ENCODE measurements at regions not wholly inside any gene's neighbourhood (a gene's known extent, or its start where the extent isn't known, plus 50 kb on each side); places are given as distances from the start of the nearest gene placed in this dataset.

DNA sequence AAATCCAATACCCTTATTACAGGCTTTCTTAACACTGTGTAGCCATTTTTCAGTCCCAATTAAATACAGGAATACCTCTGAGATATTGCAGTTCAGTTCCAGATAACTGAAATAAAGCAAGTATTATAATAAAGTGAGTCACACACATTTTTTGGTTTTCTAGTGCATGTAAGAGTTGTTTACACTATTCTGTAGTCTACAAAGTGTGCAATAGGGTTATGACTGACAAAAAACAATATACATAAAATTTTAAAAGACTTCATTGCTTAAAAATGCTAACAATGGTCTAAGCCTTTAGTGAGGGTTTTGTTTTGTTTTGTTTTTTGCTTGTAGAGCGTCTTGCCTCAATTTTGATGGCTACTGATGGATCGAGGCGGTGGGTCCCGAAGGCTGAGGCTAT lies 434.4 kb upstream of the NBEA start:
- DNase-seq = no peak

GRCh38 chr13:34512817-34513216 lies 429.3 kb upstream of the NBEA start:
- no peak for DNase-seq

GRCh38 chr13:34513526-34513925 lies 428.5 kb upstream of the NBEA start:
- DNase-seq = no peak

DNA sequence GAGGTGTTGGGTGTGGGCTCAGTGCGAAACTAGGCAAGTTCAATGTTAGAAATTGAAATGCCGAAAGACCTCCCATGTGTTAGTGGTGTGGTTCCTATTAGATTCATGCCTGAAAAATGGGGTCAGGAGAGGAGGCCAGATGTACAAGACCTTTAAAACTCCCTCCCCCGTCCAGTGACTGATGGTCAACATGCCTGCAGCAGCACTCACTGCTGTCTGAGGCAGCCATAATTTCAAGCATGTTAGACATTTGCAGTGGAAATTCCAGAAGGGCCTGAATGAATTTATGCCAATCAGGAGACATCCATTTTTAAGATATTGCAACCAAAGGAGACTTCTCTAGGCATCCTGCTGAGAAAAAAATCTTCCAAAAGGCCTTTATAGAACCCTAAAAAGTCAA lies 426.9 kb upstream of the NBEA start:
- no peak for DNase-seq

- no peak for DNase-seq
Measured at GRCh38 chr13:34521171-34521570, 420.9 kb upstream of the NBEA start.

GRCh38 chr13:34522808-34523207 lies 419.3 kb upstream of the NBEA start:
- DNase-seq = no peak

GRCh38 chr13:34523406-34523805 lies 418.7 kb upstream of the NBEA start:
- DNase-seq = no peak

DNA sequence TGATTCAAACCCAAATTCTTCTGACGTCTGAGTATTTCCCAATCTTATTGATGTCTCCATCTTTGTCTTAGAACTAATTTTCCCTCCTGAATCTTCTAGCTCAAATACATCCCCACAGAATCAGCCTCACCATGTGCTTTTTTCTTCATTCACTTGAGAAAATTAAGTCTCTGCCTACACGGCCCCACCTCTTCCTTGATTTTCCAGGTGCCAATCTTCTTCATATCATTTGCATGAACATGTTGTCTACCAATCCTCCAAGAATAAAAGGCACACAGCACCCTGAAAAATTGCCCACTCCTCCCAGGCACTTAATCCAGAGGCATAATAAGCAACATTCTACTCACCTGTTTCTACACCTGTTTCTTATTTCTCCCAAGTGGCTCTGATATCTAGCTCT lies 408.1 kb upstream of the NBEA start:
- no peak for DNase-seq

- no peak for DNase-seq
Measured at GRCh38 chr13:34542321-34542720, 399.7 kb upstream of the NBEA start.

GRCh38 chr13:34543836-34544235 lies 398.2 kb upstream of the NBEA start:
- DNase-seq = no peak

DNA sequence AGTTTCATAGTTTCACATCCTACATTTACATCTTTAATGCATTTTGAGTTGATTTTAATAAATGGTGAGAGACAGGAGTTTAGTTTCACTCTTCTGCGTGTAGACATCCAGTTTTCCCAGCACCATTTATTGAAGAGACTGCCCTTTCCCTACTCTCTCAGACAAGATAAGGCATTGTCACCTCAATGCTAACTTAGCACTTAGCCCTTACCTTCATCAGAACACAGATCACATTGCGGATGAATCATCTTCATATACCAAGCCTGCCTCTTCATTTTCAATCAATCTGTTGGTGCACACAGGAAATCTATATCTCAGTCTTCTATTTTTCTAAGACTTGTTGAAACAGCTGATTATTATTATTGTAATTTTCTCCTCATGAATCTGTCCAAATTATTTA lies 396.6 kb upstream of the NBEA start:
- DNase-seq = no peak

DNA sequence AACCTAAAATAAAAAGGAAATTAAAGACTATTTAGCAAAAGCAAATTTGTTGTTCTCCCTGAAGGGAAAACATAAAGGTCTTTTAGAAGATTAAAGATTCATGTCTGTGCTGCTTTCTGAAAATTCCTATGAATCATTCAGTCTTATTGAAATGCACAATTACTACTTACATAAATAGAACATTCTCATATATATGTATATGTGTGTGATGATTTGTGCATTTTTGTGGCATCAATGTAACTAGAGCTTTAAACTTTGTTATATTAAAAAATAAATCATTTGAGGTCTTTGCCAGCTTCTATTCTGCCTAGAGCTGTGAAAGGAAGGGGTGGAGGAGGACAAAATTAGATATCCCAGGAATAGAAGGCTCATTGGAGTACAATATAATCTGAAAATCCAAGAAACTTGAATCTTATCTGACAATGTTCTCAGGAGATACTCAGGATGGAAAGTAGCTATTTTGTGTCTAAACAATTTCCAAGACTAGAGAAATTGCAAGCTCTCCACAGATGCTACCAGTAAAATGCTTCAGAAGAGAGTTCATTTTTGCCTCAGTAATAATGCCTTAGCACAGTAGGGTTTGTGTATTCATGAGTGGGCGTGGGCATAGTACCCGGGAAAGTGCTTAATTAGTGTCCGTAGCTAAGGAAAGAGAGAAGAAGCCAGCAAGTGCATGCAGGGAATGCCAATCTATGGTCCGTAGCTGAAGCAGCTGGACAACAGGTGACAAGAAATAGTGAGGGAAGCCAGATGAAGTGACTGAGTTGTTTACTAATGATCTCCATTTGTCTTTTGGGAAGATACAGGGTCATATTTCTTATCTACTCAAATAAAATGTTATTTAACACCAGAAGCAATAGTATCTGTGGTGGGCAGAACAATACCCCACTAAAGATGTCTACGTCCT lies 395.5 kb upstream of the NBEA start:
- DNase-seq = no peak

DNA sequence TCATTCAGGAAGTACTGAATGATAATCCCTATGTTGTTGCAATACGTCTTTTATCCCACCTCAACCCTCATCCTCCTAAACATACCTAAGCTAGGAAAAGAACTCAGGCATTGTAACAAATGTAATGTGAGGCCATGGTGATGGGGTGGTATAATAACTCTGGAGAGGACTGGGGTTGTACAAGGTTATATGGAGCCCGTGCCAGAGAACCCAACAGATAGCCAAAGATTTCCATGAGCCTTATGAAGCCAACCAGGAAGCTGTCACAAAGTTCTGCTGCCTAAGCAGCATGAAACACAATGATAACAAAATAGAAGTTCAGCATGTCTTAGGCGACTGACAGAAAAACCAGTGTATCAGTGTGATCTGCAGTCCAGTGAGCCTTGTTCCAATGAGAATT lies 394.1 kb upstream of the NBEA start:
- DNase-seq = no peak

DNA sequence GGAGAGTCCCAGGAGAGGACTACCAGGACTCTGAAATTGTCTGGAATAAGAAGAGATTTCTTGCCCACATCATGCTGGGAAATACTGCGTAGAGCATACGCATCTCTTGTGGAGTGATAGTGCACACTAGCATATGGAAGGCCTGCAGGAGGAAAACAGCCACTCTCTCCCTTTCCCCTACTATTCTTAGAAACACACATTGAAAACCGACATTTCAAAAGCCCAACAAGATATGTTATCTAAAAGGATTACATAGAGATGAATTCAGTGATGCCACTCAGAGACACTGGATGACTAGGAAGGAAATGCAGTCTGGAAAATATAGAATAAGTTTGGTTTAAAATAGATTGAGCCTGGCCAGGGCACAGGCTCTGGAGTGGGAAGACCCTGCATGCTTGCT lies 388.7 kb upstream of the NBEA start:
- no peak for DNase-seq

DNA sequence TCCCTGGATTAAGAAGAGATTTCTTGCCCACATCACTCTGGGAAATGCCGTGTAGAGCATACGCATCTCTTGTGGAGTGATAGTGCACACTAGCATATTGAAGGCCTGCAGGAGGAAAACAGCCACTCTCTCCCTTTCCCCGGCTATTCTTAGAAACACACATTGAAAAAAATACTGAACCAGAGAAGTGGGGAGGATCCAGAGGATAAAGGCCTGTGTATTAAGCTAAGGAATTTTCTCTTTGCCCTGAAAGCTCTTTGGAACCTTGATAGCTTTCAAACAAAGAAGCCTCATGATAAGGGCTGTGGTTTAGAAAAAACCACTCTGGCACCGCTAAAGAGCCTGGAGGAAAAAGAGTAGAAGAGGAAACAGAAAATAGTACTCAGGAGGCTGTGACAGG lies 386.1 kb upstream of the NBEA start:
- no peak for DNase-seq

DNA sequence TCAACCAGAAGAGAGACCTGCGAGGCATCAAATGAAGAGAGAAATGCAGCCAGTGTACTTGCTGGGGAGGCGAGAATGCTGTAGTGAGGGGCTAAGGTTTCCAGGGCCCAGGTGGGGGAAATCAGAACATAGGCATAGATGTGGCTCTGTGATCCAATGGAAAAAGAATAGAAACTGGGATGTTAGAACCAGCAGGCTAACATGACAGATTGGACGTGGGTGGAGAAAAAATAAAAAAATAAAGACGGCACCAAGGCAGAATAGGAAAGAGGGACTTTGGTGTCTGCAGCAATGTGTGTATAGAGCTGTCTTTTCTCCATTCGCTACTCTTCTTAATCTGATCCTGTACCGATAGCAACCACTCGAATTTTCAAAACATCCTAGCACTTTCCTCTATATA lies 381.0 kb upstream of the NBEA start:
- no peak for DNase-seq

DNA sequence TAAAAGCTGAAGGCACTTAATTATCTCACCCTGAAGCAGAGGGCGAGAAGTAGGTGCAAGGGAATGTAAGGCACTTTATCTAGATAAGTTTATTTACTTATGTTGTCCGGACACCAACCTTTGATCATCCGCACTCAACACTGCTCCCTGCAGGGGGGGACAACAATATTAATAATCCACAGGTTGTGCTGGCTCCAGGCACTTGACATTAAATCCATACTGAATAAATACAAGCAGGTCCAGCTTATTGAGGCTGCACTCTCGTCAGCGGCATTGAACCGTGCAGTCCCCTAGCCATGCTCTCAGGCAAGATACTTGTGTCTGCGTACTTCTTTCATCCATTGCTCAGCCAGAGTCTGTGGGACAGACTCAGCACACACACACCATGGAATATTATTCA lies 374.5 kb upstream of the NBEA start:
- DNase-seq = no peak

- no peak for DNase-seq
Measured at GRCh38 chr13:34570698-34571353, 371.2 kb upstream of the NBEA start.

DNA sequence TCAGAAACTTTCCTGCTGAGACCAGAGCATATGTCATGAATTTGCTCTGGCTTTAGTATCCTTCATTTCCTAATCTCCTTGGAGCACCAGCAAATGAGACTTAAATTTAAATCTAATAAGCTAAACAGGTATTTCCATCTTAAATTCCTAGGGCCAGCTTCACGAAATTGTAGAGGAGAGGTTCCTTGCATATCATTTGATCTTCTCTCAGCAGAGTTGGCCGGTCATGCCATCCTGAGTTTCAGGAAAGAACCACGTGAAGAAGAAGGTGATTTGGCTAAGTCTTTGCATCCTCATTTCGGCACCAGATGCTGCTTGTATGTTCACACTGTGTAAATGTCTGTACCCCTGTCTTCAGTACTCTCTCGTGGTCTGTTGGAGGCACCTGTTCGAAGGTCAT lies 370.4 kb upstream of the NBEA start:
- DNase-seq = no peak

DNA sequence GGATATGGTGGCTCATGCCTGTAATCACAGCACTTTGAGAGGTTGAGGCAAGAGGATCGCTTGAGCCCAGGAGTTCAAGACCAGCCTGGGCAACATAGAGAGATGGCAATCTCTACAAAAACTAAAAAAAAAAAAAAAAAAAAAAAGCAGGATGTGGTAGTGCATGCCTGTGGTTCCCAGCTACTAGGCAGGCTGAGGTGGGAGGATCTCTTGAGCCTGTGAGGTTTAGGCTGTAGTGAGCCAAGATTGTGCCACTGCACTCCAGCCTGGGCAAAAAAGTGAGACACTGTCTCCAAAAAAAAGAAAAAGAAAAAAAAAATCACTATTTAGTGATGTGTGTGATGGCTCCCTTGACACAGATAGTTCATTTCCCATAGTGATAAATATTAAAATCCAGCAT lies 365.0 kb upstream of the NBEA start:
- no peak for DNase-seq

GRCh38 chr13:34578471-34578870 lies 363.6 kb upstream of the NBEA start:
- DNase-seq = no peak

- DNase-seq = no peak
Measured at GRCh38 chr13:34578917-34579316, 363.2 kb upstream of the NBEA start.

DNA sequence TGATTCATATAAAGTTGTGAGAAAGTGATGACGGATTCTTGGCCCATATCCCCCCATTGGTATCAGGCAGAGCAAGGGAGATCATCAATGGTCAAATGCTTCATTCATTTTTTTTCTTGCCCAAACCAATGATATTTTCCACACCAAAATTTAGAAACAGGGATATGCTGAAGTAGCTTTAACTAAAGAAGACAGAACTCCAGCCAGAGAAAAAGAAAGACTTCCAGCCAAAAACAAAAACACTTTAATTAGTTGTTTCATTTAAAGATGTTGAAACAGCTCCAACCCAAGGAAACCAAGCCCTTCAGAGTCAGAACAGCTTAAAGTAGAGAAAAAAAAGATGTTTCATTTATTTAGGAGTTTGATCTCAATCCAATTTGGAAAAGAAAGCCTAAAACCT lies 358.9 kb upstream of the NBEA start:
- no peak for DNase-seq

DNA sequence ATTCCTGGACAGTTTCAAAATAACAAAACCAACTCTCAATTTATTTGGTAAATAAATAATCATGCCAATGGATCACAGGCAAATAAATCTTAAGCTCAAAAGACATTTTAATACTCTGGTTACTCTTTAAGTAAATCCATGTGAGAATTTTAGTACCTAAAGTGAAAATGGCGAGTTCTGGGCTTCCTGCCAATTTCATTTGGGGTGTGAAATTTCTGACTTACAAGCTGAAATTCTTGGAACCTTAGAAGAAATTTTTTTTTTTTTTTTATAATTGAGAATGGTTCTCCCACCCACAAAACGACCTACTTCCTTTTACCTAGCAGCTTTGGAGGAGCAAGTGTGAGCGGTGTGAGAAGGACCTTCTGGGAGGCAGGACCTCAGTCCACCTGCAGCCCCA lies 354.5 kb upstream of the NBEA start:
- DNase-seq = no peak

DNA sequence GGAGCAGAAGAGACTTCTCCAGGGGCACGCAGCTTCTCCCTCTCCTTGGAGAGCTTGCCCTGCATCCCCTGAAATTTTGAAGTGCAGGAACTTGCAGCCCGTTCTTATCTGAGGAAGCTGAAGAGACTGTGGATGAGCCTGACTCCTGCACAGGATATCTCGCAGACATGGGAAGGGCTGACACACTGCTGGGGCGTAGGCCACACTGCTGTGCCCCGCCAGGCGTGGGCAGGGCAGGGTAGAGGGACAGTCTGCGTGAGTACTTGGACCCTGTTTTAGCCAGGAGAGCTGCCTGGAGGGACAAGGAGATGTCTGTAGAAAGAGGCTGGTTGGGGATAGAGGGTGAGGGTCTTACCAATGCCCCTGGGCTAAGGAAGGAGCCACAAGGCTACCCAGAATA lies 353.7 kb upstream of the NBEA start:
- DNase-seq = no peak

All from suppressor macrophage treated with lipopolysaccharide for 4 hours (primary cell).